Cardiac fibroblast (primary cell): ENCODE measurements at regions not wholly inside any gene's neighbourhood (a gene's known extent, or its start where the extent isn't known, plus 50 kb on each side); places are given as distances from the start of the nearest gene placed in this dataset.
"Not testable (repeated sequence)": the region's sequence is repeated elsewhere in the genome, so short reads cannot be mapped to it uniquely, and the experiment has no call there.

Experiments
- DNase-seq, 2 donors: peaks; one replicate each; pipeline versions ENCODE4 v3.0.0 to v3.0.0-alpha.2; 2010; ENCODE audit warnings: low read depth in 2 of 2
- H3K4me3 ChIP-seq, 2 donors: replicated peaks in 1 of 2; 1 replicate in 1 of 2; 2 replicates in 1 of 2; pipeline ENCODE4 v1.5.1; 2011; ENCODE audit warnings: low read depth in 2 of 2, low read length in 2 of 2, mild to moderate bottlenecking in 2 of 2, moderate library complexity in 1 of 2
- TF ChIP-seq, protein P1 (sequence below): IDR thresholded peaks from one replicate; pipeline ENCODE4 v1.5.1; 2011; ENCODE audit warnings: low read depth, mild to moderate bottlenecking, low read length, inconsistent platforms

DNA sequence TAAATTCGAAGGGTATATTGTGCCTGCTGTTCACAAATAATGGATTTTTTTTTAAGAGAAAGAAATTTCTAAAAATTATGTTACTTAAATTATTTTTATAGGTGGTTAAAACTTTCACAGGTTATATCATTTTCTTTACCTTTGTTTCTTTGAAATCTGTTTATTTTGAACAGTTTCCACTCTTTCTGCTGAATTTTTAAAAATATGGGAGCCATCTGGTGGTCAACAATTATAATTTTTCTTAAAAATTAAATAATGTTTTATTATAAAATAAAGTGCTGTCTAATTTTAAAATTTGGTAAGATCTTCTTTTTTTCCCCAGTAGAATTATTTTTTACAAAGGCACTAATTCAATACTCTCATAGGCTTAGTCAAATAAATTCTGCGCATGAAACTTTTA lies 263.9 kb downstream of the ETV1 start:
- no peak overlapping the region for H3K4me3 ChIP-seq
- peak; percentile 5 to 22 for DNase-seq
- TF ChIP-seq, protein P1, sequence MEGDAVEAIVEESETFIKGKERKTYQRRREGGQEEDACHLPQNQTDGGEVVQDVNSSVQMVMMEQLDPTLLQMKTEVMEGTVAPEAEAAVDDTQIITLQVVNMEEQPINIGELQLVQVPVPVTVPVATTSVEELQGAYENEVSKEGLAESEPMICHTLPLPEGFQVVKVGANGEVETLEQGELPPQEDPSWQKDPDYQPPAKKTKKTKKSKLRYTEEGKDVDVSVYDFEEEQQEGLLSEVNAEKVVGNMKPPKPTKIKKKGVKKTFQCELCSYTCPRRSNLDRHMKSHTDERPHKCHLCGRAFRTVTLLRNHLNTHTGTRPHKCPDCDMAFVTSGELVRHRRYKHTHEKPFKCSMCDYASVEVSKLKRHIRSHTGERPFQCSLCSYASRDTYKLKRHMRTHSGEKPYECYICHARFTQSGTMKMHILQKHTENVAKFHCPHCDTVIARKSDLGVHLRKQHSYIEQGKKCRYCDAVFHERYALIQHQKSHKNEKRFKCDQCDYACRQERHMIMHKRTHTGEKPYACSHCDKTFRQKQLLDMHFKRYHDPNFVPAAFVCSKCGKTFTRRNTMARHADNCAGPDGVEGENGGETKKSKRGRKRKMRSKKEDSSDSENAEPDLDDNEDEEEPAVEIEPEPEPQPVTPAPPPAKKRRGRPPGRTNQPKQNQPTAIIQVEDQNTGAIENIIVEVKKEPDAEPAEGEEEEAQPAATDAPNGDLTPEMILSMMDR, result peak; percentile 12

DNA sequence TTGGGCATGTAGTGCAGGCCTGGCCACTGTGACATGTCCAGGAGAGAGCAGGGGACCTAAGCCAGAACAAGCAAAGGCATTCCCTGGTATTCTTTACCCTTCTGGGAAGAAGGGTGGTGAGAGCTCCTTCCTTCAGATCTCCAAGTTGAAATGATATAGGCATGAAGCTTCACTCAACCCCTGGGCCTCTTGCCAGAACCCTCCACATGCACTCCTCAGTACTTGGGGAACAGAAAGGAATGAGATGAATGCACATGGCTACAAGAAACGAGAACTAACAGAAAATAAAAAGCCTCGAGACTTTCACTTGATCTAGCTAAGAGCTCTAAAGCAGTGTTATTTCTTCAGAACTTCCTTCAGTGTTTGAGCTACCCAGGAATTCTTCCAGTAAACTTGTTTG lies 262.2 kb downstream of the ETV1 start:
- DNase-seq, result no peak
- no peak overlapping the region for H3K4me3 ChIP-seq
- TF ChIP-seq, protein P1, result no peak

DNA sequence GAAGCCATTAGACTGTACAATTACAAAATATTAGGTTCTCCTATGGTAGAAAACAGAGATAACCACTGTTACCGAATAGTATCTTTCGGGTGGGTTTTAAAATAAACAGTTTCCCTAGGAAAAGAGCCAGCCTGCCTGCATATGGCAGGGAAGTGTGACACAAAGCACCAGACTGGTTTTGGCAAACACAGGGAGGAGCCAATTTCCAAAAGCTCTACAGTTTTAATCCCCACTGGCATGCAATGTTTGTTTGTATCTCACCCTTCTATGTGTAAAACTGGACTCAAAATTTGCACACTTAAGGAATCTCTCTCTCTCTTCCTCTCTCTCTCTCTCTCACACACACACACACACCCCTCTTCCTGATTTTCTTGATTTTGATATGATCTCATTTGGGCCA lies 261.7 kb downstream of the ETV1 start:
- TF ChIP-seq, protein P1, result no peak
- H3K4me3 ChIP-seq, result no peak overlapping the region
- no peak for DNase-seq

DNA sequence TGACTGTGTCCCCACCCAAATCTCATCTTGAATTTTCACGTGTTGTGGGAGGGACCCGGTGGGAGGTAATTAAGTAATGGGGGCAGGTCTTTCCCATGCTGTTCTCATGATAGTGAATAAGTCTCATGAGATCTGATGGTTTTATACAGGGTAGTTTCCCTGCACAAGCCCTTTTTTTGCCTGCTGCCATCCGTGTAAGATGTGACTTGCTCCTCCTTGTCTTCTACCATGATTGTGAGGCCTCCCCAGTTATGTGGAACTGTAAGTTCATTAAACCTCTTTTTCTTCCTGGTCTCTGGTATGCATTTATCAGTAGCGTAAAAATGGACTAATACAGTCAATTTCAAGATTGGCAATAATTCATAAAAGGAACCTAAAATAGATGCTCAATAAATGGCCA lies 261.0 kb downstream of the ETV1 start:
- not testable (repeated sequence) for H3K4me3 ChIP-seq, DNase-seq

DNA sequence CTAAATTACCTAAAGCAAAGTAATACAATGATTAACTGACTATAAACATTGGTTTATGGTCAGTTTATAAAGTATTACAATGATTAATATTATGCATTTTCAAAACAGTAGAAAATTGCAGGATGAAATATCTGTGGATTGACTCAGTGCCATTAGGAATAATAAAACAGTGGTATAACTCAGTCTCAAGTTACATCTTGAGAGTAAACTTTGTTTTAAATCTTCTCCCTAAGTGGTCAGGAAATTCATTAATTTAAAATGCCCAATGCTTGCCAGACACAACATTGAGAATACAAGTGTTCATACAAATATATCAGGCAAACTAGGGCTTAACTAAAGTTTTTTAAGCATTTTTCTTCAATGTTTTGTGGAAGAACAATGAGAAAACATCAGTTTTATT lies 257.8 kb downstream of the ETV1 start:
- DNase-seq, result no peak
- TF ChIP-seq, protein P1, result no peak
- no peak overlapping the region for H3K4me3 ChIP-seq

DNA sequence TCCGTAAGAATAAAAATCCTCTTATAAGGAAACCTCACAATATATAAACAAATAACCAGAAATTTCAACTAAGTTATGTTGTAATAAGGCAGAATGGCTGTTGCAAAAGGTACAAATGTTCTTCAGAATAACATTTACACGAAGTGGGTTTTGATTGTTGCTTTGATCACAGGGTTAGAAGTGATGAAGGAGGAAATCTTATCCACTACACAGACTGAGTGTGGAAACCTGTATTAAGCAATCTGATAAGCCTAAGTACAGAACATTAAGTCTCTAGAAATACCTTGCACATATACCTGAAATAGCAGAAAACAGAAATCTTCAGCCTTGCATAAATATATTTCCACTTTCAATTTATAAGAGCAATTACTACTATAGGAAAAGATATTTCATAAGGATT lies 251.9 kb downstream of the ETV1 start:
- no peak for DNase-seq
- TF ChIP-seq, protein P1, result no peak
- H3K4me3 ChIP-seq, result no peak overlapping the region

DNA sequence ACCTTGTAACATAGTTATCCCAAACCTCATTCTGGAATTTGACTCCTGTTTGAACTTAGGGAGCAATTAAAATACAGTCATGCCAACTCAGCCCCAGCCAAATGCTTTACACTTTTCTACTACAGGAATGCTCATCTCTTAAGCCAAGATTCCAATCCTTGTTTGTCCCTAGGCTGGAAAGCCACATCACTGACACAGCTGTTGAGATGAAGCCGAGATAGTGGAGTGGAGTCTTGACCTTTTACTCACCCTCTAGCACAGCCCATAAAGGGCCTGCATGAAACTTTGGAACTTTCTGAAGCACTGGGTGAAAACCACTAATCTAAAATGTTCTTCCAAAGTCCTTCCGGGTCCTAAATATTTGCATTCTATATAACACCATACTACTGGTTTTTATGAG lies 247.3 kb downstream of the ETV1 start:
- DNase-seq, result peak; percentile 64
- no peak overlapping the region for H3K4me3 ChIP-seq
- TF ChIP-seq, protein P1, result no peak
